ENCODE measurements at regions not wholly inside any gene's neighbourhood (a gene's known extent, or its start where the extent isn't known, plus 50 kb on each side); places are given as distances from the start of the nearest gene placed in this dataset.

- Histone ChIP-seq H3K36me3 (replicated peaks) (no peaks in the 10 kb centered on the region), H3K4me3 (ENCODE audit: low read depth, low read length) (no peak overlapping the region), H3K27ac (no peak overlapping the region), H3K27me3 (replicated peaks) (no peaks in the 10 kb centered on the region)
- in situ Hi-C loops (cut with HindIII; ENCODE audit: low pct_ligation_motif_present, low sequenced_read_pairs), result no loop called here
- no peak for DNase-seq
- no peak for TF ChIP-seq CTCF (IDR thresholded peaks at IDR 0.05; ENCODE audit: low read depth, low read length, missing control alignments)
Observed at GRCh38 chr1:55877437-55878232, 662.5 kb upstream of the USP24 start.

DNA sequence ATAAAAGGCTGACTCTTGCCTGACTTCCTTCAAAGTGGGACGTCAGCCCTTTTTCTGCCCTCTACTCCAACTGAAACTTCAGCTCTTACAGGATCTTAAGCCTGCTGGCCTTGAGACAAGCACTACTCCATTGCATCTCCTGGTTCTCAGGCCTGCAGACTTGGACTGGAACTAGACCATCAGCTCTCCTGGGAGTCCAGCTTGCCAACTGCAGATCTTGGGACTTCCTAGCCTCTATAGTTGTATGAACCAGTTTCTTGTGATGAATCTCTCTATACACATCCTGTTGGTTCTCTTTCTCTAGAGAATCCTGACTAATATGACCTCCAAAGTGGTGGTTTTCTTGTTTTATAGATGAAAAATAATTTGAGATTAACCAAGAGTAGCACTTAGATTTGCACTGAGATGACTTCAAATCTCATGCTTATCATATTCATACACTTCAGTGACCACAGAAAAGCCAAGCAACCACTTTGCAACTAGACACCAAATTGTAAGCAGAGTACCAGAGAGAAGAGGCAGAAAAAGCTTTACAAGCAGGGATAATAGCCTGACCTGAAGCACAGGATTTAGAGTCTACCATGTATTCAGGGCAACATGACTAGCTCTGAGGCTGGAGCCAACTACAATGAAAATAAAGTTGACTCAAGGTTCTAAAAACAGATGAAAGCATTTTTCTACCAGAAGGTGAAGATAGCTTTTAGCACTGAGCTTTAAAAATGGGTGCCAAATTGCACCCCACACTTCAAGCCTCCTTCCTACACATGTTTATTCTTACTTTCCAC, 661.3 kb upstream of the USP24 start:
- H3K27me3 ChIP-seq (replicated peaks), result no peaks in the 10 kb centered on the region
- no peak for TF ChIP-seq CTCF (IDR thresholded peaks at IDR 0.05; ENCODE audit: low read depth, low read length, missing control alignments)
- H3K36me3 ChIP-seq (replicated peaks), result no peaks in the 10 kb centered on the region
- H3K4me3 ChIP-seq (ENCODE audit: low read depth, low read length), result no peak overlapping the region
- no peak overlapping the region for H3K27ac ChIP-seq
- in situ Hi-C loops (cut with HindIII; ENCODE audit: low pct_ligation_motif_present, low sequenced_read_pairs), result no loop called here
- DNase-seq, result no peak

DNA sequence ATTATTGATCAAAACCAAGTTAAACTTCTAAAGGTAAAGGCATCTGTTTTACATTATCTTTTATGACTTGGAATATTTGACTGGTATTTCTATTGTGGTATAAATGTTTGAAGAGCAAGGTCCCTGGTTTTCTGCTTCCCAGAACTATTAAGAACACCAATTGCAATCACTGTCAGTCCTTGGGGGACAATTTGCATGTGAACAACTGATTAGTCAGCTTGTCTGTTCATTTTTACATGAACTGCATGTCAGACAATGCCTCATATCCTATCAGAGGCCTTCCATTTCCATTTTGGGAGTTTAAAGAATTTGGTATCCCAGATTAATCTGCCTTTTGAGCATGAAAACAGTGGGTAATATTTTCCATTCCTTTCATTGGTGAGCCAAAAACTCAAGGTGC, 654.9 kb upstream of the USP24 start:
- in situ Hi-C loops (cut with HindIII; ENCODE audit: low pct_ligation_motif_present, low sequenced_read_pairs), result no loop called here
- no peak for DNase-seq
- no peak for TF ChIP-seq CTCF (IDR thresholded peaks at IDR 0.05; ENCODE audit: low read depth, low read length, missing control alignments)
- no peak overlapping the region for H3K4me3 ChIP-seq (ENCODE audit: low read depth, low read length)
- no peaks in the 10 kb centered on the region for H3K36me3 ChIP-seq (replicated peaks)
- H3K27me3 ChIP-seq (replicated peaks), result no peaks in the 10 kb centered on the region
- H3K27ac ChIP-seq, result no peak overlapping the region

DNA sequence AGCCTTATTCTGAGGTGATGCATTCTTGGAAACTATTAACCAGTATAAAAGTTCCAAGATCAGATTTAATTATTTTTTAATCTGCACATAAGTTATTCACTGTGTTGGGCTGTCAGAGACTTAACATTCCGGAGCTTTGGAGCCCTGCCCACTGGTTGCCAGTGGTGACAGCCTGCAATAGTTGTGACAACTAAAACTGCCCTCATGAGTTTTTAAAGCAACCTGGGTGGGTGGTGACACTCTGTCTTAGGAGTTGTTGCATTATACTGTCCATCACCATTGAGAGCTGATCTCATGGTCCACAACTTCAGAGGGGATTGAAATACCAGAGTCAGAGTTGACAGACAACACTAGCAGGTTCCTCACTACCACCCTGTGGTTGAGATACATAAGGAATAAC, 653.9 kb upstream of the USP24 start:
- in situ Hi-C loops (cut with HindIII; ENCODE audit: low pct_ligation_motif_present, low sequenced_read_pairs), result no loop called here
- Histone ChIP-seq H3K27ac (no peak overlapping the region), H3K4me3 (ENCODE audit: low read depth, low read length) (no peak overlapping the region), H3K27me3 (replicated peaks) (no peaks in the 10 kb centered on the region), H3K36me3 (replicated peaks) (no peaks in the 10 kb centered on the region)
- peak; percentile 4 for DNase-seq
- no peak for TF ChIP-seq CTCF (IDR thresholded peaks at IDR 0.05; ENCODE audit: low read depth, low read length, missing control alignments)

DNA sequence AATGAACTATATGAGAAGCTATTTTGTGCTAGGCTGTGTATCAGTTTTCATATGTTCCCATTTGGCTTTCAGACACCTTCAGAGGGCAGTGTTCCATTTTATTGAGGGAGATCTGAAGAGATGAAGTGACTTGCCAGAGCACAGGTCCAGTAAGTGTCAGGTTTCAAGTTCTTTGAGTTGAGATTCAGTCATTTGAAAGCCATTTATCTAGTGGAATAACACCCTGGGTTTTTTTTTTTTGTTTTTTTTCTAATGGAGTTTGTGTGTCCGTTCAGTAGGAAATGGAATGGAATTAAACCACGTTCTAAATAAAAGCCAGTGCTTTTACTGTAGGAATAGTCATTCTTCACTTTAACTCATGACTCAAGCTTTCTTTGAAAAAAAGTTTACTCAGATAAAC, 652.9 kb upstream of the USP24 start:
- DNase-seq, result peak; percentile 1
- no peak overlapping the region for H3K27ac ChIP-seq

More for the DNA sequence above, 652.9 kb upstream of the USP24 start:
- Histone ChIP-seq H3K27me3 (replicated peaks) (no peaks in the 10 kb centered on the region), H3K36me3 (replicated peaks) (no peaks in the 10 kb centered on the region), H3K4me3 (ENCODE audit: low read depth, low read length) (no peak overlapping the region)
- in situ Hi-C loops (cut with HindIII; ENCODE audit: low pct_ligation_motif_present, low sequenced_read_pairs), result no loop called here
- no peak for TF ChIP-seq CTCF (IDR thresholded peaks at IDR 0.05; ENCODE audit: low read depth, low read length, missing control alignments)
